ENCODE measurements at regions not wholly inside any gene's neighbourhood (a gene's known extent, or its start where the extent isn't known, plus 50 kb on each side); places are given as distances from the start of the nearest gene placed in this dataset.
A peak's percentile ranks its signal among the peaks of the same experiment; 100 is the strongest.

DNA sequence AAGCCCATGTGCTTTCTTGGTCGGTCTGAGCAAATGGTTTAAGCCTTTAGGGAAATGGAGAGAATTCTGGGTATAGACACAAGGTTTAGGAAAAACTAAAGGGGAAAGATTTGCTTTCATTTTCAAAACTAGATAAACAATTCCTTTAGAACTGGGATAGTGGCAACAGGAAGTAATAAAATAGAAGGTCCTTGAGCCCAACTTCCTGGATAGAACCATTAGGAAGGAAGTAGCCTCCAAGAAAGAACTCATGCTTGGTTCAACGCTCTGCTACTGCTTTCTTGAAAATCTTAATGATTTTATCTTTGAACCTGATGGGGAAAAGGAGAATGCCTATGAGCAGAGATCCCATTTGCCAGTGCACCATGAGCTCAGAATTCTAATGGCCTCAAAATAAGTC lies 147.0 kb upstream of the THRB start:
- DNase-seq (ENCODE audit: low spot score) = no peak

DNA sequence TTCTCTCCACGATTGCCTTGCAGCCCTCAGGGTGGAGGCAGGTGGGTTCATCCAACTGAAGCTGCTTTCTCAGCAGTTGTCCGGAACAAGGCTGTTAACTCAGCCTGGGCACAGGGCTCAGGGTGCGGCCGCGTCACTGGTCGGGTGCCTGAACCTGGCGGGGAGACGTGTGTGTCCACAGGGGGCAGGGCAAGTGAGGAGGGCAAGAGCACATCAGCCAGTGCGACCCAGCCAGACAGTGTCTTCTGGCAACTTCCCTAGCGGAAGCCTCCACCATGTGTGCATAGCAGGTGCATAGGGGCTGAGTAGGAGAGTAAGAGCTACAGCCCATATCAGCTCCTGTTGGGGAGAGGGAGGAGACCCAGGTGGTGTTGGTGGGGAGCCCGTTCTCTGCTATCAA lies 150.4 kb upstream of the THRB start:
- DNase-seq (ENCODE audit: low spot score) = no peak

DNA sequence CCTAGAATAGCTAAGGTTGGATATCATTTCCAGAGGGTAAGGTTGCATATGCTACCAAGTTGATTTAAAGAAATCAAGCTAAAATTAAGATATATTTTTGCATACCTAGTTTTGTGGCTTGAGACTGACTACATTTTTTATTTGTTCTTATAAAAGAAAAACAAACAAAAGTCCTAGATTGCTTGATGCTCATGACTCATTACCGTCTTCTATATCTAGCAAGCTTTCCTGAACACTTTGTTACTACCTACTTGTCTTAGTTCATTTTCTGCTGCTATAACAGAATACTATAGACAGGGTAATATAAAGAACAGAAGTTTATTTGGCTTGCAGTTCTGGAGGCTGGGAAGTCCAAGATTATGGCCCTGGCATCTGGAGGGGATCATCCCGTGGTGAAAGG lies 152.1 kb upstream of the THRB start:
- DNase-seq (ENCODE audit: low spot score) = no peak

DNA sequence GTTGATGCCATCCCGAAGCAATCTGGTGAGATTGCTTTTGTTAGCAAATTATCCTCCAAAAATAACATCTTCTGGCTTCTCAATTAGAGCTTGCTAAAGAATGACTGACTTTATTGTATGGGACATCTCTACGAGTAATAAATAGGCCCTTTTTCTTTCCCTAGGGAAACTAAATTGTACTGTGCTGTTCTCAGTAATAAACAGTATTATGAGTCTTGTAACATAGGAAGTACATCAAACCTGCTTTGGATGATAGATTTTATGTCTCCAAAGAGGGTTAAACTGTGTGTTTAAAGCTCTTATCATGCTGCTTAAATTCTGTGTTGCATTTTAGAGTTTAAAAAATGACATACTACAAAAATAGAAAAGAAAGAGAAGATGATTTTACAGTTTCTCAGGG lies 153.4 kb upstream of the THRB start:
- no peak for DNase-seq (ENCODE audit: low spot score)

DNA sequence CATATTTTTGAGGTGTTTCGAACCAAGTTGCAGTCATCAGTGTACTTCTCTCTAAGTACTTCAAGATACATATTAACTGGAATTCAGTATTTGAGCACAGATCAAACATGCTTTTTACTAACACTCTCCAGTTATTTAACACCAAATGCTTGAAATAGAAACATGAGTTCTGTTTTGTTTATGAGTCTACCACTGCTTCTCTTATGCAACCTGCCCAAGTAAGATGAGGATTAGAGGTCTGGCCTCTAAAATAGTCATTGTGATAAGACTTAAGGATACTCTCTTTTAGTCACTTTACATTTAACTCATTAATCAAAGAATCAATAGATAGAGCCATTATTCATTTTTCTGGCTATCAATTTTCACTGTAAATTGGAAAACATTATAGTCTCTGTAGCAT lies 156.2 kb upstream of the THRB start:
- no peak for DNase-seq (ENCODE audit: low spot score)

DNA sequence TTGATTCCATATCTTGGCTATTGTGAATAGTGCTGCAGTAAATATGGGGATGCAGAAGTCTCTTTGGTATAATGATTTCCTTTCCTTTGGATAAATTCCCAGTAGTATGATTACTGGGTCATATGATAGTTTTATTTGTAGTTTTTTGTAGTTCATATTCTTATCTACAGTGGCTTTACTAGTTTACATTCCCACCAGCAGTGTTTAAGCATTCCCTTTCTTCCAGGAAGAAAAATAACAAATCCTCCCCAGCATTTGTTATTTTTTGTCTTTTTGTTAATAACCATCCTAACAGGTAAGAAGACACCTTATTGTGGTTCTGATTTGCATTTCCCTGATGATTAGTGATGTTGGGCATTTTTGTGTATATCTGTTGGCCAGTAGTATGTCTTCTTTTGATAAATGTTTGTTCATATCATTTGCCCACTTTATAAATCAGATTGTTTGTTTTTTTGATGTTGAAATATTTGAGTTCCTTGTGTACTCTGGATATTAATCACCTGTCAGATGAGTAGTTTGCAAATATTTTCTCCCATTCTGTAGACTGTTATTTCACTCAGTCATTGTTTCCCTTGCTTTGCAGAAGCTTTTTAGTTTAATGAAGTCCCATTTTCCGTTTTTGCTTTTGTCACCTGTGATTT lies 163.3 kb upstream of the THRB start:
- DNase-seq (ENCODE audit: low spot score) = no peak

DNA sequence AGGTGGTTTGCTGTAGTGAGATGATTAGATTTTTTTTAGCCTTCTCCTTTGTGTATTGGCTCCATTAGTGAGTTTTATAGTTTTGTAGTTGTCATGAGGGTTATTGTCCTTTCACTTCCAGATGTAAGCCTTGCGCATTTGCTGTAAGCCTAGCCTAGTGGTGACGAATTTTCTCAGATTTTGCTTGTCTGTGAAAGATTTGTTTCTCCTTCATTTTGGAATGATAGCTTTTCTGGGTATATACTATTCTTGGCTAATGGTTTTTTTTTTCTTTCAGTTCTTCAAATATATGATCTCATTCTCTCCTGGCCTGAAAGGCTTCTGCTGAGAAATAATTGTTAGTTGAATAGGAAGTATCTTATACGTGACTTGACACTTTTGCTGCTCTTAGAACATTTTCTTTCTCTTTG lies 166.5 kb upstream of the THRB start:
- no peak for DNase-seq (ENCODE audit: low spot score)

DNA sequence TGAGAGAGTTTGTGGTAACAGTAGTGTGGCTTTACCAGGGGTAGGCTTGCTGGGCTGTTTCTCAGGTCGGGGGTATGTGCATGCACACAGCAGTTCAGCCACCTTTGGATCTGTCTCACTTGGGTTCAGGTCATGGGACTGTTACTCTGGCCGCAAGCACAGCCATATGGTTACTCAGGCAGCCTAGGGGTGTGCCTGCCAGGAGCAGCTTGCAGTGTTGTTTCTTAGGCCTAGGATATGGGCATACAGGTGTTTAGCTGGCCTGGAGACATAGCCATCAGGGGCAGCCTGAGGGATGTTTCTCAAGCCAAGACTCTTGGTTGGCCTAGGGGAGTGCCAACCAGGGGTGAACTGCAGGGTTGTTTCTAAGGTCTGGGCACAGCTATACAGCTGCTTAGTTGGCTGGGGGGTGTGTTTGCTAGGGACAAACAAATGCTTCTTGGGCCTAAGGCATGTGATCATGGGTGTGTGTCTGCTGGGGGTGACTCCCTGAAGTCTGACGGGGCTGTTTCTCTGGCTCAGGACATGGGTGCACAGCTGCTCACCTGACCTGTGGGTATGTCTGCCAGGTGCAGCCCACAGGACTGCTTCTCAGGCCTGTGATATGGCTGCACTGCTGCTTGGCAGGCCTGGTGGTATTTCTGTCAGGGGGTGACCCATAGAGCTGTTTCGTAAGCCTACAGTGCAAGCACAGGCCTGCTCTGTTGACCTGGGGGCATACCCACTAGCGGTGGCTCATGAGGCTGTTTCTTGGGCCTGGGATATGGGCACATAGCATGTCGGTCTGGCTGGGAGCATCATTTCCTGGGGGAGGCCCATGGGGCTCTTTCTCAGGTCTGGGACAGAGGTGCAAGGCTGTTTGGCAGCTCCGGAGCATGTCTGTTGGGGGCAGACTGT lies 168.0 kb upstream of the THRB start:
- no peak for DNase-seq (ENCODE audit: low spot score)

DNA sequence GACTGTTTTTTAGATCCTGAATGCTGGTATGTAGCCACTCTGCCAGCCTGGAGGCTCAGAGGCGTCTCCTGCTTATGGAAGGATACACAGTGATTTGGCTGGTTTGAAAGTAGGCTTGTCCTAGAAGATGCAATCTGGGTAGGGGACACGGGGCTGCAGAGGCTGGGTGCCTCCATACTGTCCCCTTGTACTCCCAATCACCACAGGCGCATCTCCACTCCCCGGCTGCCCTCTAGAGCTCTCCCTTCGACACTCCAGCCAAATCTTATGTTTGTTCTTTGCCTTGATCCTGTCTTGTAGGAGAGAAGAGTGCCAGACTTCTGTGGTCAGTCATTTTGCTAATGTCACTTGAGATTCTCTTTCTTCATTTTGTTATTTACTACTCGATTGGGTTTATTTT lies 168.8 kb upstream of the THRB start:
- DNase-seq (ENCODE audit: low spot score) = no peak

DNA sequence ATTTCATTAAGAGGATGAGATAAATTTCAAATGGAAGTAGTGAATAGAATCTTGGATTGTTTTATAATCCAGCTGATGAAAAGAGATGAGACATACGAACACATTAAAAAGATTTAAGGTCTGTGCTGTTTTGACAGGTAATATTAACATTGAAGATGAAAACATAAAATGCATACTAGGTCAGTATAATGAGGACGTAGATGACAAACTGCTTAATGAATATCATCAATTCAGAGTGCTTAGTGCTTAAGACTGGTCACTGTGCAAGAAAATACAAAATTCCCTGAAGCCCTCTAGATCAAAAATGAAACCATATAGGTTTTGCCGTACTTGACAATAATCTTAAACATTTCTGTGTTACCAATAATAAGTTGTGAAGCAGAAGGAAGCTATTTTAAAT lies 173.4 kb upstream of the THRB start:
- DNase-seq (ENCODE audit: low spot score) = no peak

DNA sequence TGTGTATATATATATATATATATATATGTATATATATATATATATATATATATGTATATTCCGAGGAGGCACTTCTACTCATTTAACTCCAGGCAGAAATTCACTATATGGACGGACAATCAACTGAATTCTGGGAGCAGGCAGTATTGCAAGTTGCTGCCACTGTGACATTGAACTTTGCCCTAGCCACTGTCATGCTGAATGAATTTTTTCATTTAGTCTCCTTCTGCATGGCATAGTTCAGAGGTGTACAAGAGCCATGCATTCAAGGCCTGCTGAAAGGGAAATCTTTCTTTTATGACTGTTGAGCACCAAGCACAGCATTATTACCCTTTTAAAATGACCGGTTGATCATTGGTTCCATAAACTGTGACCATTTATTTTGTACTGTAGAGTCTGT lies 176.2 kb upstream of the THRB start:
- DNase-seq (ENCODE audit: low spot score) = no peak

DNA sequence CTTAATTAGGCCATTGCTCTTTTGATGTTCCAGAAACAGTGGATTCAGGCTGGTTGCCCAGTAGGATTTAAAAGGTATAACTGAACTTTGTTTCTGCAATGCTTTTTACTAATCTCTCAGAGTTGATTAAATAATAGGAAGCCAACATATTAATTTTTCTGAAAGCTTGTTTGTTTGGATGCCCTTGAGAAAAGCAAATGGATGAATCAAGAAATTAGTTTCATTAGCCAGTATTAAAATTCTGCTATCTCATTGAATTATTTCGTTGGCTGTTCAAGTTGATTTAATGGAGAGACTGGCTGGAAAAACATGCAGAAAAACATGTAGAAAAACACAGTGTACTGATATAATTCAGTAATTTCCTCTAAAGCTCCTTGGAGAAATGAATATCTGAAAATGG lies 178.9 kb upstream of the THRB start:
- DNase-seq (ENCODE audit: low spot score) = no peak

DNA sequence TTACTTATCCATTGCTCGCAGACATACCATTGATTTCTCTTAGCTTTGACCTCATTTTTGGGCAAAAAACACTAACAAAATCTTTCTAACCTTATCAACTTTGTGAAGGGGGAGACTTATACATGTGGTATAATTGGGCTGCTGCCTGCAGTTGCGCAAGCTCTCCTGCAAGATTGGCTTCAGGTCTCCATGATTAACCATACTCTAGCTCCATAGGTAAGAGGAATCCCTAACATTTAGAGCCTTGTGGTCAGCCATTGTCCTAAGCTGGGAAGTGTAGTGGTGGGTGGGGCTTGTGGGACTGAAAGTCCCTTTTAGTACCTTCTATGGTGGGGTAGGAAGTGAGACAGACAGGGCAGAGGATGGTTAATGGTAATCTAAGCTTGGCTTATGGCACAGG lies 179.6 kb upstream of the THRB start:
- no peak for DNase-seq (ENCODE audit: low spot score)

DNA sequence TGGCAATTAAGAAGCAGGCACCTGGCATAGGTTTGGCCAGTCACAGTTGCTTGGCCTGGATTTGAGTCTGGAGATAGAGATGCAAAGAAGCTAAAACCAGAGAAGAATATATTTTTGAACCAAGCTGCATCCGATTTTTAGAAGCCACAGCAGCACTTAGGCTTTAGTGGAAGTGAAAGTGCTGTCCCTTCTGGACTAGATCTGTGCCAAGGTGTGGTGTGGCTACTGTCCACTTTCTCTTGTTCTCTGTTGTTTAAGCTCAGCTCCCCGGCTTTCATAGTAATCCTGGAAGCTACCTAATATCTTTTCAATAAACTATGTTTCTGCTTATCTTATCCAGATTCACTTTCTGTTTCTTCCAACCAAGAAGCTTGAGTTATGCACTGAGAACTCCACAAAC lies 183.4 kb upstream of the THRB start:
- no peak for DNase-seq (ENCODE audit: low spot score)

DNA sequence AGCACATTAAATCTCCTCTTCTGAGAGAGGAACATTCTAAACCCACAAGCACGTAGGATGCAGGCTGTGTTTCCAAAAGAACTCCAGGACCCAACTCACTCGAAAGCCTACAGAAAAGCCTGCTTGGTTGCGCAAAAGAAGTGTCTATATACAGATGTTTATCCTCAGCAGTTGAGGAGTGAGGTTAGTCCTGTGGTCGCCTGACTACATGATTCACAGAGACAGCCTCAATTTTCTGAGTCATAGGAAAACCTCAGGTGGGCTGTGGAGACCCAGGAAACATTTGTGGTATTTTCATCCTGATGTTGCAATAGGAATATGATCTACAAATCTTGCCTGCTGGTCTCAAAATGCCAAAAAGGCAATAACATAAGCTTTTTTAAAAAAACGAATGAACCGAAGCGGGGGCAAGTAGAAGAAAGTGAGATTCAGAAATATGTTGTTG lies 183.8 kb upstream of the THRB start:
- no peak for DNase-seq (ENCODE audit: low spot score)

DNA sequence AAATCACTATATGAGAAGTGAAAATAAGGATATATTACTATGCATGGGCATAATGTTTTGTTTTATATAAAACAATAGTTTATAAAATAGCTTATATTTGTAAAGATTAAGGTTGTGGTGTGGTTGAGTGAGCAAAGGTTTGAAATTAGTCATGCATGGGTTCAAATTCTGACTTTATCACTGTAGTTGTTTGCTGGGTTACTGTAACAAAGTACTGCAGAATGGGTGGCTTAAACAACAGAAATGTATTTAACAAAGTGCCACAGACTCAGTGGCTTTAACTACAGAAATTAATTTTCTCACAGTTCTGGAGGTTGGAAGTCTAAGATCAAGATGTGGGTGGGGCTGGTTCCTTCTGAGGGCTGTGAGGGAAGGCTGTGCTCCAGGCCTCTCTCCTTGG lies 184.8 kb upstream of the THRB start:
- DNase-seq (ENCODE audit: low spot score) = no peak

DNA sequence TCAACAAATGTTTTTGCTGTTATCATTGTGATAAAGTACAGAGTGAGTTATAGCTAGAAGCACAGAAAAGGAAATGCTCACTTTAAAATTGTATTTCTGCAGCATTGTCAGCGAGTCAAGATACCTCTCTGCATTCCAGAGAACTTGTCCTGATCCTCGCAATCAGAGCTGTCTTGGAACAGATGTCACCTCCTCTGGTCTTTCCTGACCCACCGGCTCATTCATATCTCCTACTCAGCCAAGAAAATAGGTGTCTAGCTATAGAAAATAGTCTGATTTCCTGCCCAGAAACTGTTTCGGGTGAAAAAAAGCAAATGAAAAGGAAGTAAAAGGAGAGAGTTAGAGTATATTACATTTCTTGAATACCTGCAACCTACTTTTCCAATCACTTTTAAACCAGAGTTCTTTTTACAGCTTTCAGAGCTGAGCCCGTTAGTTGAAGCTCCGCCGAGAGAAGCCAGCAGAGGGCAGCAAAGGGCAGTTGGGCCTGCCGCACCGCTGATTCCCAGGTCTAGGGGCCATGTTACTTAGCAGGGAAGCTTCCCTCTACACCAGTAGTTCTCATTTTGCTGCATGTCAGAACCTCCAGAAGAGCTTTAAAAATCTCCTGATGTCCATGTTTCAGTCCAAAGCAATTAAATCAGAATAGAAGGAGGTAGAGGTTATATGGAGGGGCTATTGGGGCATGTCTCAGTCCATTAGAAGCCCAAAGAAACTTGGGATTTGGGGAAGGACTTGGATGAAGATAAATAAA lies 185.7 kb upstream of the THRB start:
- peak; percentile 49 for DNase-seq (ENCODE audit: low spot score)

DNA sequence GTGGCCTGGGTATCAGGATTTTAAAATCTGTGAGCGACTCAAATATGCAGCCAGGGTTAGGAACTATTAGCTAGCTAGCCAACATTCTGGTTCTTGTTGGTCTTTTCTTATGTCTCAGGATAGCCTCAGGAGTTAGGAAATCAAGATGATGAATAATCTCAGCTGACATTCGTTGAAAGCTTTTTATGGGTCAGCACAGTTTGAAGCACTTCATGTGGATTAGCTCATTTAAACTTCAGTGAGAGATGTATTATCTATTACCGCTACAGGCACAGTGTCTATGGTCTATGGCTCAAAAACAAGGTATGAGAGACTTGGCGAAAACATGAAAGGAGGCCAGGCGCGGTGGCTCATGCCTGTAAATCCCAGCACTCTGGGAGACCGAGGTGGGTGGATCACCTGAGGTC lies 187.5 kb upstream of the THRB start:
- DNase-seq (ENCODE audit: low spot score) = no peak

DNA sequence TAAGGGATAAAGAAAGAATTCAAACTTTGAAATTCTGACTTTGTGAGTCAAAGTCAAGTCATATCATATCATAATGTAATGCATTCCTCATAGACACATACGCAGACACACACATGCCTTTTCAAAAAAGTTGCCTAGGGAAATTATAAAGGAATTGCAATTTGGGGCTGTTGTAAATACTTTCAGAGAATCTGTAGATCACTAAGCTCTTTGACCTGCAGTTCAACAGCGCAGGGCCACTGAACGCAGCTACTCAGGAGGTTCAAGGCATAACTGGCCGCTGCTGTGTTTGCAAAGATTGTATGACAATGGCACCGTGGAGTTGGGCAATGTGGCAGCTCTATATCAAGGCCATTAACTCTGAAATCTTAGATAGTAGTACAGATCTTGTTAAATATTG lies 188.4 kb upstream of the THRB start:
- DNase-seq (ENCODE audit: low spot score) = no peak

DNA sequence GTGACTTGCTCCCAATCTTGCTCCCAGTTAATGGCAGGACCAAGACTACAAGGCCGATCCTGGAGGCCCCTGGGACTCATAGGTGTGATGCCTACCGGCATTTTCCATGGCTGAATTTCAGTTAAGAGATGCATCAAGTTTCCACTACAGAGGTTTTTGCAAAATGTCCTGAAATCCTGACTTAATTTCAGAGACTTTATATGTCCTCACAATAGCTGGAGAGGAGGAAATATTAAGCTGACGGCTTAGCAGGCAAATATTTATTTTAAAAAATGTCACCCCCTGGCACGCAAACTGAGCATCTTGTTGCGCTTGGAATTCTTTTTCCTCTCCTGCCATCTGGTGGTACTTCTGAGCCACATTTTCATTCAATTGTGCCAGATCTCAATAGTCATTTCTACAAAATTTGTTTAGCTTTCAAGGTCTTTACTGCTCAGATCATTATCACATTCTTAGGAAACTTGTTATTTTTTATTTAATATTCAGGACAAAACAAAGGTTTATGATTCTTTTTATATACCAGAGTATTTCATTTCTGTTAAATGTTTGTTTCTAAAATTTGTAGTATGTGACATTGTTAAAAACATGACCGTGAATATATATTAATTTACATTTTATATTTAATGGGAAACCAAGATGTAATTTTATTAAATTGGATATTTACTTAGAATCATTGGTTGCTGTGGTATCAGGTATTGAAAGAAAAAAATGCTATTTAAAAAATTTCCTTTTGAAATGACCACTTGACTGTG lies 189.2 kb upstream of the THRB start:
- DNase-seq (ENCODE audit: low spot score) = peak; percentile 3

DNA sequence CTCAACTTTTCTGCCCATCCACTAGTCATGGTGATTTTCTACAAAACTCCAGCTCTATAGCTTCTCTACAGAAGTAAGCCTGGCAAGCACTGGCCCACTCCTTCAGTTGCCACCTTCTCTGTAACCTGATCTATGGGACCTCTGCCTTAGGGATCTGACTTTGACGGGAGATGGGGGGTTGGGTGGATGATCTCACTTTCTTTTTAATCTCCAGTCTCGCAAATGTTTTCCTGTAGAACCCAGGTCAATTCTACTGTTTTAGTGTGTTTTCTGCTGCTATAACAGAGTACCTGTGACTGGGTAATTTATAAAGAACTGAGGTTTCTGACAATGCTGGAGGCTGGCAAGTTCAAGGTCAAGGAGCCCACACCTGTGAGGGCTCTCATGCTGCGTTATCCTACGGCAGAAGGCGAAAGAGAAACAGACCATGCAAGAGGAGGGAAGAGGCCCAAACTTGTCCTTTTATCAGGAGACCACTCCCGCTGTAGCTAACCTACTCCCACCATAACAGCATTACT lies 189.9 kb upstream of the THRB start:
- DNase-seq (ENCODE audit: low spot score) = no peak

DNA sequence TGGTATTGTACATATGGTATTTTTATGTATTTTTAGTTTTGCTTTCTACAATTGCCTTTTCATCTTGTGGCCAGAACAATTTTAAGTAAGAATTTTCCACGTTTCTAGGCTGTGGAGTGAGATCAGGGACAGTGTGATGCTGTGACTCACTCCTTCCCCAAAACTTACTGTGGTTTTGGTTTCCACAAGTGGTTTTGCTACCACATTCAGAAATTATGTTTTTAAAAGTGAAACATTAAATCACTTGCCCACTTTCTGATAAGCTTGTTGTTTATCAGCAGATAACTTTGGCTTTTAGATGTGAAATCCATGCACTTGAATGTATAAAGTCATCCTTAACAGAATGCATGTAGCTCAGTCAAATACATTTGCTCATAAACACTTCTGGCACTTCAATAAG lies 192.2 kb upstream of the THRB start:
- no peak for DNase-seq (ENCODE audit: low spot score)
